ENCODE measurements at regions not wholly inside any gene's neighbourhood (a gene's known extent, or its start where the extent isn't known, plus 50 kb on each side); places are given as distances from the start of the nearest gene placed in this dataset.
"Not testable (repeated sequence)": the region's sequence is repeated elsewhere in the genome, so short reads cannot be mapped to it uniquely, and the experiment has no call there.

GRCh38 chr11:13134066-13134465, 125.0 kb downstream of the RASSF10 start:
- H3K27me3 ChIP-seq (replicated peaks) = no peaks in the 10 kb centered on the region
- H3K4me1 ChIP-seq (replicated peaks) = peaks cover 23% of the 10 kb centered on the region
- no peak for DNase-seq (ENCODE audit: low read depth in 1 of 2, low spot score in 2 of 2)
- H3K36me3 ChIP-seq = no peaks in the 10 kb centered on the region
- H3K27ac ChIP-seq = no peak overlapping the region
- no peaks in the 10 kb centered on the region for H3K9me3 ChIP-seq (replicated peaks)
- no peak overlapping the region for H3K4me3 ChIP-seq

- H3K4me1 ChIP-seq (replicated peaks) = peaks cover 26% of the 10 kb centered on the region
- H3K27ac ChIP-seq = no peak overlapping the region
- no peaks in the 10 kb centered on the region for H3K36me3 ChIP-seq
- DNase-seq (ENCODE audit: low read depth in 1 of 2, low spot score in 2 of 2) = no peak
- no peak overlapping the region for H3K4me3 ChIP-seq
- no peaks in the 10 kb centered on the region for H3K9me3 ChIP-seq (replicated peaks)
- no peaks in the 10 kb centered on the region for H3K27me3 ChIP-seq (replicated peaks)
Measured at GRCh38 chr11:13134886-13135285, 125.8 kb downstream of the RASSF10 start.

GRCh38 chr11:13135385-13136271, 126.5 kb downstream of the RASSF10 start:
- Histone ChIP-seq H3K36me3 (no peaks in the 10 kb centered on the region), H3K4me1 (replicated peaks) (peaks cover 34% of the 10 kb centered on the region), H3K27me3 (replicated peaks) (no peaks in the 10 kb centered on the region), H3K27ac (no peak overlapping the region), H3K9me3 (replicated peaks) (no peaks in the 10 kb centered on the region), H3K4me3 (no peak overlapping the region)
- peak in 1 of 2 experiments; percentile 51 for DNase-seq (ENCODE audit: low read depth in 1 of 2, low spot score in 2 of 2)

GRCh38 chr11:13136272-13136596, 127.1 kb downstream of the RASSF10 start:
- Histone ChIP-seq H3K9me3 (replicated peaks) (no peaks in the 10 kb centered on the region), H3K36me3 (no peaks in the 10 kb centered on the region), H3K4me3 (no peak overlapping the region), H3K27ac (no peak overlapping the region), H3K4me1 (replicated peaks) (peaks cover 40% of the 10 kb centered on the region), H3K27me3 (replicated peaks) (no peaks in the 10 kb centered on the region)
- DNase-seq (ENCODE audit: low read depth in 1 of 2, low spot score in 2 of 2) = no peak

GRCh38 chr11:13137844-13138301, 128.8 kb downstream of the RASSF10 start:
- Histone ChIP-seq H3K36me3 (no peaks in the 10 kb centered on the region), H3K4me3 (no peak overlapping the region), H3K9me3 (replicated peaks) (no peaks in the 10 kb centered on the region), H3K27ac (no peak overlapping the region), H3K27me3 (replicated peaks) (no peaks in the 10 kb centered on the region), H3K4me1 (replicated peaks) (peaks cover 41% of the 10 kb centered on the region)
- no peak for DNase-seq (ENCODE audit: low read depth in 1 of 2, low spot score in 2 of 2)

GRCh38 chr11:13139085-13139484, 130.0 kb downstream of the RASSF10 start:
- not testable (repeated sequence) for DNase-seq (ENCODE audit: low read depth in 1 of 2, low spot score in 2 of 2); H3K27me3 ChIP-seq (replicated peaks); H3K27ac ChIP-seq; H3K9me3 ChIP-seq (replicated peaks); H3K4me3 ChIP-seq; H3K36me3 ChIP-seq
- H3K4me1 ChIP-seq (replicated peaks) = peaks cover 41% of the 10 kb centered on the region

GRCh38 chr11:13140028-13140870, 131.1 kb downstream of the RASSF10 start:
- 0 out of 2 replicates have a peak overlapping the region, but pooled peaks have one; percentile 1 for H3K27ac ChIP-seq
- no peaks in the 10 kb centered on the region for H3K27me3 ChIP-seq (replicated peaks)
- H3K36me3 ChIP-seq = no peaks in the 10 kb centered on the region
- peaks cover 36% of the 10 kb centered on the region for H3K4me1 ChIP-seq (replicated peaks)
- peak; percentile 71 to 73 for DNase-seq (ENCODE audit: low read depth in 1 of 2, low spot score in 2 of 2)
- H3K4me3 ChIP-seq = no peak overlapping the region
- no peaks in the 10 kb centered on the region for H3K9me3 ChIP-seq (replicated peaks)

GRCh38 chr11:13140873-13141655, 131.9 kb downstream of the RASSF10 start:
- no peaks in the 10 kb centered on the region for H3K9me3 ChIP-seq (replicated peaks)
- peak in 1 of 2 experiments; percentile 71 for DNase-seq (ENCODE audit: low read depth in 1 of 2, low spot score in 2 of 2)
- peaks cover 28% of the 10 kb centered on the region for H3K4me1 ChIP-seq (replicated peaks)
- no peaks in the 10 kb centered on the region for H3K27me3 ChIP-seq (replicated peaks)
- H3K4me3 ChIP-seq = no peak overlapping the region
- no peaks in the 10 kb centered on the region for H3K36me3 ChIP-seq
- 0 out of 2 replicates have a peak overlapping the region, but pooled peaks have one; percentile 1 for H3K27ac ChIP-seq

GRCh38 chr11:13141731-13142709, 132.9 kb downstream of the RASSF10 start:
- no peaks in the 10 kb centered on the region for H3K27me3 ChIP-seq (replicated peaks)
- DNase-seq (ENCODE audit: low read depth in 1 of 2, low spot score in 2 of 2) = no peak
- H3K9me3 ChIP-seq (replicated peaks) = no peaks in the 10 kb centered on the region
- H3K4me1 ChIP-seq (replicated peaks) = peaks cover 27% of the 10 kb centered on the region
- no peak overlapping the region for H3K27ac ChIP-seq
- H3K4me3 ChIP-seq = no peak overlapping the region
- H3K36me3 ChIP-seq = no peaks in the 10 kb centered on the region

GRCh38 chr11:13143486-13144297, 133.9 kb upstream of the BMAL1 start:
- DNase-seq (ENCODE audit: low read depth in 1 of 2, low spot score in 2 of 2) = no peak
- Histone ChIP-seq H3K4me3 (no peak overlapping the region), H3K4me1 (replicated peaks) (peaks cover 18% of the 10 kb centered on the region), H3K9me3 (replicated peaks) (no peaks in the 10 kb centered on the region), H3K27me3 (replicated peaks) (no peaks in the 10 kb centered on the region; the same call in 1 of the 2 replicates), H3K27ac (no peak overlapping the region), H3K36me3 (no peaks in the 10 kb centered on the region)

- H3K4me3 ChIP-seq = no peak overlapping the region
- no peaks in the 10 kb centered on the region for H3K36me3 ChIP-seq
- DNase-seq (ENCODE audit: low read depth in 1 of 2, low spot score in 2 of 2) = no peak
- H3K9me3 ChIP-seq (replicated peaks) = no peaks in the 10 kb centered on the region
- H3K4me1 ChIP-seq (replicated peaks) = peaks cover 10% of the 10 kb centered on the region
- H3K27ac ChIP-seq = no peak overlapping the region
- no peaks in the 10 kb centered on the region; the same call in 1 of the 2 replicates for H3K27me3 ChIP-seq (replicated peaks)
Measured at GRCh38 chr11:13145461-13145860, 132.1 kb upstream of the BMAL1 start.

- Histone ChIP-seq H3K4me1 (replicated peaks) (no peaks in the 10 kb centered on the region), H3K27me3 (replicated peaks) (peaks cover 3% of the 10 kb centered on the region), H3K27ac (no peak overlapping the region), H3K9me3 (replicated peaks) (no peaks in the 10 kb centered on the region), H3K4me3 (no peak overlapping the region), H3K36me3 (no peaks in the 10 kb centered on the region)
- DNase-seq (ENCODE audit: low read depth in 1 of 2, low spot score in 2 of 2) = no peak
Measured at GRCh38 chr11:13149991-13150390, 127.6 kb upstream of the BMAL1 start.

All from SJSA1 (cell line).